ENCODE measurements at regions not wholly inside any gene's neighbourhood (a gene's known extent, or its start where the extent isn't known, plus 50 kb on each side); places are given as distances from the start of the nearest gene placed in this dataset.

- intact Hi-C loops (cut with DNase I), result no loop called here
- Histone ChIP-seq H3K9me3 (no peaks in the 10 kb centered on the region), H3K36me3 (no peaks in the 10 kb centered on the region), H3K27me3 (no peaks in the 10 kb centered on the region), H3K4me3 (no peak overlapping the region), H3K4me1 (peaks cover 0 to 3% (median 0%) of the 10 kb centered on the region in 3 donors), H3K27ac (no peak overlapping the region)
- 77 to 82% methylated on average over 9 of the region's 9 CpGs for WGBS, 2 donors
- FAIRE-seq, result no peak
- no peak for DNase-seq
- TF ChIP-seq CTCF (IDR thresholded peaks at IDR 0.05), result no peak
- ATAC-seq, result no peak
Measured at GRCh38 chr12:94078736-94079509, 69.5 kb upstream of the PLXNC1 start.

- no peak for TF ChIP-seq CTCF (IDR thresholded peaks at IDR 0.05)
- H3K4me3 ChIP-seq, result no peak overlapping the region
- H3K27me3 ChIP-seq, result no peaks in the 10 kb centered on the region
- ATAC-seq, result no peak
- H3K36me3 ChIP-seq, result no peaks in the 10 kb centered on the region
- no peak for FAIRE-seq
- no peaks in the 10 kb centered on the region for H3K9me3 ChIP-seq
- intact Hi-C loops (cut with DNase I), result no loop called here
- DNase-seq, result no peak
- no peak overlapping the region for H3K27ac ChIP-seq
- peaks cover 0 to 3% (median 0%) of the 10 kb centered on the region in 3 donors for H3K4me1 ChIP-seq
- WGBS, 2 donors, result 87 to 92% methylated on average over 7 of the region's 7 CpGs
Measured at GRCh38 chr12:94079566-94080340, 68.6 kb upstream of the PLXNC1 start.

- FAIRE-seq, result no peak
- Histone ChIP-seq H3K9me3 (no peaks in the 10 kb centered on the region), H3K4me3 (no peak overlapping the region), H3K36me3 (no peaks in the 10 kb centered on the region), H3K4me1 (peaks cover 0 to 3% (median 0%) of the 10 kb centered on the region in 3 donors), H3K27me3 (no peaks in the 10 kb centered on the region), H3K27ac (no peak overlapping the region)
- no peak for DNase-seq
- TF ChIP-seq CTCF (IDR thresholded peaks at IDR 0.05), result no peak
- 33 to 37% methylated on average over 3 of the region's 3 CpGs for WGBS, 2 donors
- intact Hi-C loops (cut with DNase I), result no loop called here
- peak in 1 of 4 donors; percentile 11 for ATAC-seq
Measured at GRCh38 chr12:94080341-94081009, 67.9 kb upstream of the PLXNC1 start.

GRCh38 chr12:94082690-94083089, 65.7 kb upstream of the PLXNC1 start:
- Histone ChIP-seq H3K4me3 (no peak overlapping the region), H3K4me1 (no peaks in the 10 kb centered on the region), H3K36me3 (no peaks in the 10 kb centered on the region), H3K27ac (no peak overlapping the region), H3K9me3 (no peaks in the 10 kb centered on the region), H3K27me3 (no peaks in the 10 kb centered on the region)
- no peak for TF ChIP-seq CTCF (IDR thresholded peaks at IDR 0.05)
- FAIRE-seq (no peak), DNase-seq (no peak), ATAC-seq (no peak)
- intact Hi-C loops (cut with DNase I), result no loop called here
- 82 to 85% methylated on average over 5 of the region's 5 CpGs for WGBS, 2 donors

Measured in pancreas (tissue), 10 donors.